ENCODE measurements at regions not wholly inside any gene's neighbourhood (a gene's known extent, or its start where the extent isn't known, plus 50 kb on each side); places are given as distances from the start of the nearest gene placed in this dataset.
"Not testable (repeated sequence)": the region's sequence is repeated elsewhere in the genome, so short reads cannot be mapped to it uniquely, and the experiment has no call there.

DNA sequence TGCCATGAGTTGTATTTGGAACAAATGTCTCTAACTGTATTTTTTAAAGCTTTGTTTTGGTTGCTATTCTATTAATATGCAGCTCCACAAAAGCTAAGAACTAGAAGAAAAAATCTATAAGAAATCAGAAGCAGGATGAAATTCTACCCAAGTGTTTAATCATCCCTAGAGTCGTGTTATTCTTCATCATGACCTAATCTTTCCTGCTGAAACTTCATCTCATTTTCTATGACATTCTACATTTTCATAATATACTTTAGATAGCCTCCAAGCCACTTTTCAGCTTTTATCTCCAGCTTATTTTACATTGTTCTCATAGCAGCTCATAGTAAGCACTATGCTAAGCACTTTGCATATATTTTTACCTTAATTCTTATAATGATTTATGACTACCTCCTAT is 302.8 kb downstream of the FOXO1 start:
- in situ Hi-C loops (cut with HindIII; ENCODE audit: low pct_unique_long_range_greater_than_20kb, low sequenced_read_pairs), result no loop called here
- no peak for DNase-seq (ENCODE audit: low read depth, low spot score)

DNA sequence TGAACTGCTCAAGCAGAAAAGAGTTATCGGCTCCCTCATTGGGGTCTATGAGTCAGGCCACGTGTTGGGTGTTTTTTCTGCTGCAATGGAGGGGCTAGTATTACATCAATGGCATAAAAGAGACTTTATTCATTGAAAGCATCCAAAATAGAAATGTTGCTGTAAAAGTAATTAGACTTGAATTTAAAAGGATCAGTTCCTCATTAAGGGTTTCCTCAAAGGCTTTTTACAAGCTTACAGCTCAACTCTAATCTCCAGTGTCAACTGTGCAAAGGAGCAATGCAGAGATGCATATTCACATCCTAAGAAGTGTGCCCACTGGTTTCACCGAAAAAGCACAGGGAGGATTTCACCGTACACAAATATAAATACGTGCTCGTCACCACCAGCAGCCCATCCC is 300.3 kb downstream of the FOXO1 start:
- in situ Hi-C loops (cut with HindIII; ENCODE audit: low pct_unique_long_range_greater_than_20kb, low sequenced_read_pairs), result no loop called here
- DNase-seq (ENCODE audit: low read depth, low spot score), result no peak

DNA sequence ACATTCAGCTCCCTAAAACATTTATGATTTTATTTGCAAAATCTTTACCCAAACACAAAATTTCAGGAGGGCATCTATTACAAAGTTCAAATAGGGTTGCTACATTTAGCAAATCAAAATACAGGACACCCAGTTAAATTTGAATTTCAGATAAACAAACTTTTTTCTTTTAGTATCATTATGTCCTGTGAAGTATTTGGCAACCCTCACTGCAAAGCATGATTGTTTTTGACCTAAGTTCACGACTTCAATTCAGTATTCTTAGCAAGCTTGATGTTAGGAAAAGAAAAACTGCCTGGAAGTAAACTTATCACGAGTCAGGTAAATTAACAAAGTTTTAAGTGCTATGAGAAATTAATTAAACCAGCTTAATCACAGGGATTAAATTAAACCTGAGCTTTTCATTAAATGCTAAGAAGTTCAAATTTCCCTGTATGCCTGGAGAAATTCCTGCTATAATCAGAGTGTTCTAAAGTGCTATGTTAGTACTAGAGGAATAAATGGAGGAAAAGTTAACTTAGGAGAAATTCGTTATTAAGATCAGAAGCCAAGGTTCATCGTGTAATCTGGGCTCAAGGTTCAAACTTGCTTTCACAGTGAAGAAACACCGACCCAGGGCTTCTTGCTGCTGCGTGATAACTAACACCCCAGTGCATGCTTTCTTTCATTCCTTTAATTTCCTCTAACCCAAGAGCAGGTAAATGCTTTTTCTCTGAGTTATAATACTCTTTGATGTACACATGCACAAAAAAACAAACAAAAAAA is 298.1 kb downstream of the FOXO1 start:
- in situ Hi-C loops (cut with HindIII; ENCODE audit: low pct_unique_long_range_greater_than_20kb, low sequenced_read_pairs), result no loop called here

DNA sequence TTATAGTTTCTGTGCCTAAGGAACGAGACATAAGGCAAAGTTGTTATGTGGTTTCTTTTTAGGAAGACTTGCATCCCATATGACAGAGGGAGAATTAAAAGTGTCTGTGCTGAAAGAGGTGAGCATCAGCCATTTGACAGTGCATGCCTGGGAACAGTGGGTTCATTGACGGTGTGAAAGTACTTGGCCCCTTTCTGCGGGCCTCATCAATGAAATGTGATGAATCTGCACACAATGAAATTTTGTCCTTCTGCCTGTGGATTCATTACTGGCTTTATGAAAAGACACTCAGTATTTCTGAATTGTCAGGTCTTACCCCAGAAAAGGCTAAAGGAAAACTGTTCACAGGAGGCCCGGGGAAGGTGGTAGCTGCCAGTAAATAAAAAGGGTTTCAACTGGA is 295.8 kb downstream of the FOXO1 start:
- in situ Hi-C loops (cut with HindIII; ENCODE audit: low pct_unique_long_range_greater_than_20kb, low sequenced_read_pairs), result no loop called here
- DNase-seq (ENCODE audit: low read depth, low spot score), result peak; percentile 89

More for the DNA sequence above, 298.1 kb downstream of the FOXO1 start:
- no peak for DNase-seq (ENCODE audit: low read depth, low spot score)

DNA sequence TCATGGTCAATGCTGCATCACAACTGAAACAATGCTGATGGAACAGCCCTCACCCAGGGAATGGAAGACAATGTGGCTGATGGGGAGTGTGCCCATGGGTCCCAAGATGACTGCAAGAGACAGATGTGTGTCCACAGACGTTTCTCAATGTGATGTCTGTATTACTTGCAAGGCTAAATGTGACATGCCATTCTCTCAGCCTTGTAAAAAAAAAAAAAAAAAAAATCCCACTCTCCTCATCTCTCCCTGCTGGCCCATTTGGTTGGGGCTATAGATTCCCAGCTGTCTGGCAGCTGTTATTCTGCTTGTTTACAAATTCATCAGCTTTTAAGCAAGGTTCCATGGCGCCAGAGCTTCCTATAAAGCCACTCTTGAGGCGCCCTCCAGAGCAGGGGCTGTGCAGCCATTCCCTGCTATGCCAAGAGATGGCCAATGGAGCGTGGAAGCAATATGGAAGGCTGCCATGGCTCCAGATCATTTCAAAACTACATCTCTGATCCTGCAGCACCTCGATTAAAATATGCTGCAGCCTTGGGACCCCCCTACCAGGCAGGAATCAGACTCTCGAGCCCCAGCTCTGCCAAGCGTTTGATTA is 294.8 kb downstream of the FOXO1 start:
- DNase-seq (ENCODE audit: low read depth, low spot score), result no peak
- in situ Hi-C loops (cut with HindIII; ENCODE audit: low pct_unique_long_range_greater_than_20kb, low sequenced_read_pairs), result no loop called here

DNA sequence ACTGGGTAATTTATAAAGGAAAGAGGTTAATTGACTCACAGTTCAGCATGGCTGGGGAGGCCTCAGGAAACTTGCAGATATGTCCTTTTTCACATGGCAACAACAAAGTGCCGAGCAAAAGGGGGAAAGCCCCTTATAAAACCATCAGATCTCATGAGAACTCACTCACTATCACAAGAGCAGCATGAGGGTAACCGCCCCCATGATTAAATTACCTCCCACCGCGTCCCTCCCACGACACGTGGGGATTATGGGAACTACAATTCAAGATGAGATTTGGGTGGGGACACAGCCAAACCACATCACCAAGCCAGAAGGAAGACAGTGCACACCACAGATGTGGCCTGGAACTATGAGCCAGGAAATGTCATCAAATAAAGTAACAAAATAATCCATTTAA is 292.8 kb downstream of the FOXO1 start:
- in situ Hi-C loops (cut with HindIII; ENCODE audit: low pct_unique_long_range_greater_than_20kb, low sequenced_read_pairs); DNase-seq (ENCODE audit: low read depth, low spot score): not testable (repeated sequence)

DNA sequence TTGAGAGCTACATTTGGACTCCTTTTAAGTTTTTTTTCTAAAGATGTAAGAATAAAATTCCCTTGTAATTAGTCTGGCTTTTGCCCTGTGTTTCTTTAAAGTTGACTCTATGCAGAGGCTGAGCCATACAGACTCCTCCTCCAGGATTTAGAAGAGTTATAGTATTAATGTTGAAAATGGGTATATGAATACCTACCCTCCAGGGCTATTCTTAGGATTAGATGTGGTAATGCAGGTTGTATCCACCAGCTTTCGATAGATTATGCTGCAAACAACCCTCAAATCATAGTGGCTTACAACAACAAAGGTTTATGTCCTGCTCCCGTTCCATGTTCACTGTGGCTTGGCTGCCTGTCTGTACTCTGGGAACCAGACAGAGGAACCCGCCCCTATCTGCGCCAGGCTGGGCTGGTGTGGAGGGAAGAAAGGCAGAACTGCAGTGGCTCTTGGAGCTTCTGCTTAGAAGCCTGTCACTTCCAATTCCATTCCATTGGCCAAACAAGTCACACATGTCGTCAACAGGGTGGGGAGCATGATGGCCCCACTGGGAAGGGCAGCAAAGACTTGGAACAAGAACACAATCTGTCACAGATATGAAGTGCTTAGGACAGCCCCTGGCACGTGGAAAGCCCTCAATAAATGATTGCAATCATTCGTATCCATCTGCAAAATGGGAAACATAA is 290.8 kb downstream of the FOXO1 start:
- in situ Hi-C loops (cut with HindIII; ENCODE audit: low pct_unique_long_range_greater_than_20kb, low sequenced_read_pairs), result no loop called here

DNA sequence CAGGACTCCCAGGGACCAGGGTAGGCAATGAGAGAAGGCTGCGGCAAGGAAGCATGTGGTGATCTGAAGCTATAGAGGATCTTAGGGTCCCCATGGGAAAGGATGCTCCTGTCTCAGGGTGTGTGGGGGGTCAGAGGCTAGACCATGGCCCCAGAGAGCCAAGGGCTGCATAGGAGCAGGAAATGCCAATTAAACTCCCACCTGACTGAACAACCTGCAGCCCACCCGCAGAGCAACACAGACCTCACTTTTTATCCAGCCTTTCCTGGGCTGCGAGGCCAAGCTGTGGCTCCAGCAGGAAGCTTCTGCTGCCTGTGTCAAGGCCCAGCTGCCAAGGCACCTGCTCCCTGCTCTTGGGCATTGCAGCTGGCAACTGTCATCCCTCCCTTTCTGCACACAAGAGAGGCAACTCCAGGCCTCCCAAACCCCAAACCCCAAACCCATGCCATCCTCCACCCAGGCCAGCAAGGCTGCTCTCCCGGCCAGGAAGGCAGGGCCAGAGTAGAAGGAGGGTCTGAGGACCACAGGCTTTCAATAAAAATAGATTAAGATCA is 290.1 kb downstream of the FOXO1 start:
- DNase-seq (ENCODE audit: low read depth, low spot score), result no peak
- in situ Hi-C loops (cut with HindIII; ENCODE audit: low pct_unique_long_range_greater_than_20kb, low sequenced_read_pairs), result no loop called here

More for the DNA sequence above, 290.8 kb downstream of the FOXO1 start:
- no peak for DNase-seq (ENCODE audit: low read depth, low spot score)

DNA sequence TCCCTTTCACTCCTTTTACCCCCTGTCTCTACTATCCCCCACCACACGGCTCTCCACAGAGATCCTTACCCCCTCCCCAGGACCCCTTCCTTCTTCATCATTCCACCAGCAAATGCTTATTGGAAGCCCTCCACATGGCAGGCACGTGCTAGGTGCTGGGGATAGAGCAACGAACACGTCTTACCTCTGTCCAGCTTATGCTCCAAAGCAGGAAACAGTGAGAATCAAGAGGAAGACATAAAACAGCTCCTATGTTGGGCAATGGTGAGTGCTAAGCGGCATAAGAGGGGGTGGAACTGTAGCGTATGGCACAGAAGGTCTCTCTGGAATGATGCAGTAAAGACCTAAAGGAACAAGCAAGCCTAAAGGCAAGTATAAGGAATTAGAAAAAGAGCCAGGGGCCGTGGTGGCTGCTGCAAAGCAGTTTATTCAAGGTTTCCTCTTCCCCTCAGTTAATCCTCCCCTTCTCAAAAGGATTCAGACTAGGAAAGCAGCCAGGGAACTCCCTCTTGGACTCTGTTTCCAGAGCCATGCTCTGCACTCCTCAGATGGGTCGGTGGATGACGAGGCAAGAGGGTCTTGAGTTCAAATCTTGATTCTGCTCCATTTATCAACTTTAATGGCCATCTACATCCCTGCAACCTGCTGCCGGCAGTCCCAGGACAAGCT is 289.4 kb downstream of the FOXO1 start:
- in situ Hi-C loops (cut with HindIII; ENCODE audit: low pct_unique_long_range_greater_than_20kb, low sequenced_read_pairs), result no loop called here
- no peak for DNase-seq (ENCODE audit: low read depth, low spot score)

DNA sequence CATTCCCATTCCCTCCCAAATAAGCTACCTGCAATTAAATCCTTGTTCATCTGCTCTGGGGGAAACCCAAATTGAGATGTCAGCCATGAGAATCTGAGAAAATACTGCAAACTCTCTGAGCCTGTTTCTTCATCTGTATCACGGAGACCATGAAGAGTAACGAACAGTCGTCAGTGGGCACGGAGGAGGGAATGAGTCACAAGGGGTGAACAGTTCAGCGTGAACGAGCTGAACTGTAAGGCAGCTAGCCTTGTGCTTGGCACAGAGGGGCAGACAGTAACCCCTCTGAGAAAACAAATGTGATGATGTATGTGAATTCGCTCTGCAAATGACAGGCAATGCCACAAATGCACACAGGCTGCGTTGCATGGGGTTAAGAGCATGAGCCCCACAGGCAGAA is 288.7 kb downstream of the FOXO1 start:
- no peak for DNase-seq (ENCODE audit: low read depth, low spot score)
- in situ Hi-C loops (cut with HindIII; ENCODE audit: low pct_unique_long_range_greater_than_20kb, low sequenced_read_pairs), result no loop called here

DNA sequence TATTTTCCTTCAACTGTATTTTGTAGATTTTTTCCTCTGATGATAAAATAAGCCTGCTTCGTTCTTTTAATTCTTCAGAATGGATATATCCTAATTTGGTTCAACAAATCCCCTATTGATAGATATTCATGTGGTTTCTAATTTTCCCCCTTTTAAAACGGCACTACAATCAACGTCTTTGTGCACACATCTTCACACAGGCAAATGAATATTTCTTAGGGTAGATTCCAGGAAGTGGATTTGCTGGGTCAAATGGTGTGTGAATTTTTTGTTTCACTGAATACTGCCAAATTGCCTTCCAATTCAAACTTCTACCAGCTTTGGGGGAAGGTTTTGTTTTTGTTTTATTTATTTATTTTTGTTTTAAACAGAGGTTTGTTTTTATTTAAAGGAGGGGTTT is 287.2 kb downstream of the FOXO1 start:
- DNase-seq (ENCODE audit: low read depth, low spot score), result peak; percentile 80
- in situ Hi-C loops (cut with HindIII; ENCODE audit: low pct_unique_long_range_greater_than_20kb, low sequenced_read_pairs), result no loop called here

DNA sequence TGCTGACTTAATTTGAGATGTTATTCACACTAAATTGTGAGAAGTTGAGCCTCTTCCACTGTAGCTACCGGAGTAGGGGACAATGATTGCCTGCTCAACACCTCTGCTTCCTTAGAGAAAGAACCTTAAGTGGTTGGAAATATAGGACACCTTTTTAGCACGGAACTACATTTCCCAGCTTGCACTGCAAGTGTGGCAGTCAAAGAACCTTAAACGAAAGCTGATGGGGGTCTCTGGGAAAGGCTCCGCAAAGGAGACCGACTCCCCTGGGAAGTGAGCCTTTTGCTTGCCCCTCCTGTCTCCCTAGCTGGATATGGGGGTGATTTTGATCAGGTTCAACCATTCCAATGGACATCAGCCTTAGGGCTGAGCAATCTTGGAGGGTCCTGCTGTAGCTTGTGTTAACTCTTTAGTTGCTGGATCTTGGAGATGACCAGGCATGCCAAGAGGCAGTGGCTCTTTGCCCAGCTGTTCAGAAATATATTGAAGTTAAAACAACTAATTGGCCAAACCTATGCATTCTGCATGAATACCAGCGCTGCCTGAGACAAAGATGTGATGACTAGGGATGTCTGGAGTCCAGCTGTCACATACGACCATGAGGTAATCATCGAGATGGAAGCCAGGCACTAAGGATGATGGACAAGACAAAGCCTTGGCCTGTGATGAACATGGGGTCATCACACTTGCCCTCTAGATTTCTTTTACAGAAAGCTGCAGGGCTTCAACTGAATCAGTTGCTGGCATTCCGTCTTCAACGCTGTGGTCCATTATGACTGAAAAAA is 286.5 kb downstream of the FOXO1 start:
- peak; percentile 46 for DNase-seq (ENCODE audit: low read depth, low spot score)
- in situ Hi-C loops (cut with HindIII; ENCODE audit: low pct_unique_long_range_greater_than_20kb, low sequenced_read_pairs), result no loop called here

DNA sequence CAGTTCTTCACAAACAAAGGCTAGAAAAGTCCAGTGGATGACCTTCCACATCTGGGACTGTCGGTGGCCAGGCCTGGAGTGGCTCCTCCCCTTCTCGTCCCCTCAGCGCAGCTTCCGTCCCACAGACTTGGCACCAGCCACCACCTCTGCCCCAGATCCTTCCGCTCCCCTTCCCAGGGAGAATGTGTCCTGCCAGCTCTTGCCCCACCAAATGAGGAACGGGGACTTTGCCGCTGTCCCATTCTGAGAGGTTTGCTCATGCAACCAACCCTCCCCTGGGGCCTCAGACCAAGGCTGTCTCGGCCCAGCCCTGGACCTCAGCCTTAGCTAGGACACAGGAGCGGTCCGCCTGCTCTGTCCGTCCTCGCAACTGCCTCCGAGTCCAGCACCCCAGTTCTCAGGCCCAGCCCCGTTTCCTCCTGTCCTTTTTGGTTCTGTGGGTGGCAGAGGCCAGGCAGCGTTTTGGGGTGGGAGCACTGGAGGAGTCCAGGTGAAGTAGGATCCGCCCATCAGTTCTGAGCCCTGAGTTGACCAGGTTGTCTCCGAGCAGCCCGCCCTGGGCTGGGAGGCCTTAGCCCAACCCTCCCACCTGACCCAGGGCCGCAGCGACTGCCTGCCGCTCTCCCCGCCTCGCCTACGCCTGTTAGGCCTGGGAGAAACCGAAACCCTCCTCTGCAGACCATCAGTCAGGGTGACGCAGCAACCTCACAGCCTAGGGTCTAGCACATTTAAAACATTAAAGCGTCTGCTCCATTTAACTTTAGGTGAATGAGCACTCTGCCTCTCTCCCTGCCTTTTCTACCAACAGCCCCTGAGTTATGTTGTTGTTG is 284.3 kb downstream of the FOXO1 start:
- no peak for DNase-seq (ENCODE audit: low read depth, low spot score)
- in situ Hi-C loops (cut with HindIII; ENCODE audit: low pct_unique_long_range_greater_than_20kb, low sequenced_read_pairs), result no loop called here

DNA sequence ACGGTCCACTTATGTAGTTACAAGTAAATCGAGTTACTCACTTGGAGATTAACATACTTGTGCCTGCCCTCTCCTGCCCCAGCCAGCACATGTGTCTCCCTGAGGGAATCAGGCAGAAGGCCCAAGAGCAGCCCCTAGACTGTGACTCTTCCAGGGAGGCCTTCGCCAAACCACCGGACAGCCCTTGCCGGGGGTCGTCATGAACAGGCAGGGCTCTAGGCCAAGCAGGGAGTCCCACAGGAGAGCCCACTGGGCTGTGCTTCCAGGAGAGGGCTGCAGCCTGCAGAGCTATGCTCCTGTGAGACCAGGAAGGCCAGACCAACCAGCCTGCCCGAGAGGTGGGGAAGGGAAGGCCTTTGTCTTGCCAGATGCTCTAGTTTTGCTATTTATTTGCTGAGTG is 283.3 kb downstream of the FOXO1 start:
- in situ Hi-C loops (cut with HindIII; ENCODE audit: low pct_unique_long_range_greater_than_20kb, low sequenced_read_pairs), result no loop called here
- DNase-seq (ENCODE audit: low read depth, low spot score), result no peak

DNA sequence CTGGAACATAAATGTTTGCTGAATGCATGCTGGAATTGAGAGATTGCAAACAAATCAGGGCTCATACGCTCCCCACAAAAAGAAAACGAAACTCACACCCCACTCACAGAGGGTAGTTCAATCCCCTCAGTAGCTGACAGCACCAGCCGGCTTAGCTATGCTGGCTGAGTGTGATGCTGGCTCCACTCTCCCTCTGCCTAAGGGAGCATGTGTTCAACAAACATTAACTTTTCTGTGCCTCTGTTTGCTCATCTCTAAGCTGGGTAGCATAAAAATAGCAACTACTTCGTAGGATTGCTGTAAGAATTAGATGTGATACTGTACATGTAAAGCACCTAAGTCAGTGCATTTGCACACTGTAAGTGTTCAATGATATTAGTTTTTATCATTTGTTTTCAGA is 282.6 kb downstream of the FOXO1 start:
- in situ Hi-C loops (cut with HindIII; ENCODE audit: low pct_unique_long_range_greater_than_20kb, low sequenced_read_pairs), result no loop called here
- no peak for DNase-seq (ENCODE audit: low read depth, low spot score)

DNA sequence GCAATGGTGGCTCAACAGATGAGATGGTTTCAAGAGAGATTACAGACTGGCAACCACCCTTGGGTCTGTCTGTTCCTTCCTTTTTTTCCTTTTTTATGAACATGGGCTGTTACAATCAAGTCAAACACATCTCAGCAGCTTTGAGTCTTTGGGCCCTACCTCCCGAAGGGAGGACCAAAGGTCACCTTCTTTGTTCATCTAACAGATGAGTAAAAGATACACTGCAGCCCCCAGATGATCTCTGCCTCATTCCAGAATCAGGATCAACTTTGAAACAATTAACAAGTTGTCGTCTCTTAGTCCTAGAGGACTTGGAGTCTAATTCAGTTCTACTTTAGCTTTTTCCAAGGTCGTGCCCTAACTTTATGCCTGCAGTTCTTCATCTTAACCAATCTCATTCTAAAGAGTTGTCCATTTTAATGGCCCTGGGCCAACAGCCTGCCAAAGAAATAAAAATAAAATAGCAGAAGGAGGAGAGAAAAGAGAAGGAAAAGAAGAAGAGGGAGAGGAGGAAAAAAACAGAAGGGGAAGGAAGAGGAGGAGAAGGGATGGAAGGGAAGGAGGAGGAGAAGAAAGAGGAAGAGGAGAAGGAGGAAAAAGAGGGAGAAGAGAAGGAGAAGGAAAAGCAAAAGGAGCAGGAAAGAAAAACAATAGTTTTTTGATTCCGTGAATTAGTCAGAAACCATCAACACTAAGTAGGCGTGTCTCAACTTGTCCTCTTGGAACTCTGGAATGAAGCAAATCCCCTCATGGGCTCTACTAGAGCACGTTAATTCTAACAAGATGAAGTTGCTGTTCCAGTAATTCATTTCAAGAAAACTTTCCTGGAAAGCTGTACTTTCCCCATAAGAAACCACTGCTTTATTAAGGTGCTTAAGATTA is 281.2 kb downstream of the FOXO1 start:
- no peak for DNase-seq (ENCODE audit: low read depth, low spot score)
- in situ Hi-C loops (cut with HindIII; ENCODE audit: low pct_unique_long_range_greater_than_20kb, low sequenced_read_pairs), result no loop called here

Measured in SK-MEL-5 (cell line).